Endothelial cell of umbilical vein (primary cell): ENCODE measurements at regions not wholly inside any gene's neighbourhood (a gene's known extent, or its start where the extent isn't known, plus 50 kb on each side); places are given as distances from the start of the nearest gene placed in this dataset.

Experiments used
- CTCF ChIP-seq, 2 donors: IDR thresholded peaks; 1 replicate in 1 of 2; 2 replicates in 1 of 2; pipeline ENCODE4 v1.5.1; 2011; ENCODE audit warnings: low read length in 2 of 2, mild to moderate bottlenecking in 2 of 2, moderate library complexity in 2 of 2, control low read depth in 1 of 2, inconsistent platforms in 1 of 2, low read depth in 1 of 2; ENCODE audit not compliant: insufficient read depth in 1 of 2; ENCODE audit errors: extremely low read depth in 1 of 2
- EZH2 ChIP-seq: IDR thresholded peaks from 2 replicates; pipeline ENCODE4 v1.6.1; 2012; ENCODE audit warnings: borderline replicate concordance, low read depth, mild to moderate bottlenecking, moderate library complexity, low read length, inconsistent platforms; ENCODE audit not compliant: severe bottlenecking
- POLR2AphosphoS5 ChIP-seq: IDR thresholded peaks from 2 replicates; pipeline ENCODE4 v1.6.1; 2012; ENCODE audit warnings: low read depth, mild to moderate bottlenecking, control low read depth, low read length, moderate library complexity; ENCODE audit not compliant: insufficient read depth

GRCh38 chr18:56326336-56327072 is 311.9 kb downstream of the TXNL1 start:
- TF ChIP-seq POLR2AphosphoS5 (no peak), EZH2 (no peak), CTCF (IDR thresholded peaks at IDR 0.05; ENCODE audit: extremely low read depth in 1 of 2, insufficient read depth in 1 of 2, low read depth in 1 of 2, low read length in 2 of 2) (no peak)
